Fibroblast of lung (primary cell): ENCODE measurements at regions not wholly inside any gene's neighbourhood (a gene's known extent, or its start where the extent isn't known, plus 50 kb on each side); places are given as distances from the start of the nearest gene placed in this dataset.
"Not testable (repeated sequence)": the region's sequence is repeated elsewhere in the genome, so short reads cannot be mapped to it uniquely, and the experiment has no call there.

Experiments
- DNase-seq, 2 donors: peaks; one replicate each; pipeline versions ENCODE4 v3.0.0 to v3.0.0-alpha.2; 2010; ENCODE audit warnings: low read depth in 2 of 2
- H2AFZ ChIP-seq: 2 replicates; pipeline ENCODE4 v1.5.1; 2012; ENCODE audit warnings: low read length, control low read depth, inconsistent platforms
- H3K27ac ChIP-seq: 2 replicates; pipeline ENCODE4 v1.5.1; 2011; ENCODE audit warnings: low read length, control low read depth; ENCODE audit not compliant: insufficient read depth
- H3K27me3 ChIP-seq: 2 replicates; pipeline ENCODE4 v1.5.1; 2011; ENCODE audit warnings: mild to moderate bottlenecking, low read length; ENCODE audit not compliant: control insufficient read depth, insufficient read depth
- H3K36me3 ChIP-seq: 2 replicates; pipeline ENCODE4 v1.5.1; 2011; ENCODE audit warnings: low read length; ENCODE audit not compliant: control insufficient read depth, insufficient read depth
- H3K4me1 ChIP-seq: 2 replicates; pipeline ENCODE4 v1.5.1; 2011; ENCODE audit warnings: low read length; ENCODE audit not compliant: control insufficient read depth, insufficient read depth; ENCODE audit errors: extremely low read depth
- H3K4me2 ChIP-seq: 2 replicates; pipeline ENCODE4 v1.5.1; 2011; ENCODE audit warnings: low read length, control low read depth; ENCODE audit not compliant: insufficient read depth; ENCODE audit errors: extremely low read depth
- H3K4me3 ChIP-seq, 4 experiments: fragments of 200-600 bp in 1 of 4; sonication (generic) in 1 of 4; replicated peaks in 1 of 4; 2 replicates each; pipeline ENCODE4 v1.5.1; 2011 to 2016; ENCODE audit warnings: low read length in 4 of 4, low read depth in 3 of 4, mild to moderate bottlenecking in 3 of 4, control low read depth in 2 of 4, inconsistent platforms in 1 of 4, mixed read lengths in 1 of 4; ENCODE audit not compliant: insufficient read depth in 1 of 4; ENCODE audit errors: control extremely low read depth in 1 of 4
- H3K79me2 ChIP-seq: 2 replicates; pipeline ENCODE4 v1.5.1; 2012; ENCODE audit warnings: mild to moderate bottlenecking, low read length, inconsistent platforms; ENCODE audit not compliant: control insufficient read depth, insufficient read depth
- H3K9ac ChIP-seq: 2 replicates; pipeline ENCODE4 v1.5.1; 2011; ENCODE audit warnings: mild to moderate bottlenecking, low read length, control low read depth; ENCODE audit not compliant: insufficient read depth
- H3K9me3 ChIP-seq: 2 replicates; pipeline ENCODE4 v1.5.1; 2012; ENCODE audit warnings: low read depth, low read length; ENCODE audit not compliant: control insufficient read depth, insufficient read depth
- H4K20me1 ChIP-seq: 2 replicates; pipeline ENCODE4 v1.5.1; 2011; ENCODE audit warnings: low read length; ENCODE audit not compliant: control insufficient read depth, insufficient read depth; ENCODE audit errors: extremely low read depth
- CTCF ChIP-seq, 2 donors: IDR thresholded peaks in 1 of 2; conservative IDR thresholded peaks in 1 of 2; 1 replicate in 1 of 2; 2 replicates in 1 of 2; pipeline ENCODE4 v1.5.1; 2011 to 2012; ENCODE audit warnings: low read length in 2 of 2, control low read depth in 1 of 2, inconsistent platforms in 1 of 2, low read depth in 1 of 2, mild to moderate bottlenecking in 1 of 2
- EZH2 ChIP-seq: IDR thresholded peaks from 2 replicates; pipeline ENCODE4 v1.5.1; 2012; ENCODE audit warnings: low read length, control low read depth, mild to moderate bottlenecking; ENCODE audit errors: missing control alignments

GRCh38 chr13:100976993-100977392 is 302.4 kb upstream of the TMTC4 start:
- DNase-seq: peak in 1 of 2 donors; percentile 77
- Histone ChIP-seq H3K27ac (no peak overlapping the region), H4K20me1 (no peaks in the 10 kb centered on the region), H3K9me3 (no peaks in the 10 kb centered on the region), H3K4me3 (no peak overlapping the region), H2AFZ (no peak overlapping the region), H3K36me3 (no peaks in the 10 kb centered on the region), H3K9ac (no peak overlapping the region), H3K4me2 (no peak overlapping the region), H3K27me3 (no peaks in the 10 kb centered on the region), H3K79me2 (no peaks in the 10 kb centered on the region), H3K4me1 (no peaks in the 10 kb centered on the region)
- TF ChIP-seq CTCF (conservative IDR thresholded peaks at IDR 0.05 in 1 of 2, IDR thresholded peaks at IDR 0.05 in 1 of 2; ENCODE audit: low read depth in 1 of 2, low read length in 2 of 2) (no peak), EZH2 (no peak)

- H3K79me2 ChIP-seq, H3K36me3 ChIP-seq, H3K9me3 ChIP-seq, H3K4me1 ChIP-seq, H3K9ac ChIP-seq, H3K27ac ChIP-seq, H3K4me2 ChIP-seq, H4K20me1 ChIP-seq, DNase-seq, H3K27me3 ChIP-seq, H3K4me3 ChIP-seq, H2AFZ ChIP-seq: not testable (repeated sequence)
Measured at GRCh38 chr13:100975666-100976065, 301.1 kb upstream of the TMTC4 start.

GRCh38 chr13:100962585-100962984 is 288.0 kb upstream of the TMTC4 start:
- no peaks in the 10 kb centered on the region for H3K9me3 ChIP-seq
- no peaks in the 10 kb centered on the region for H3K79me2 ChIP-seq
- H2AFZ ChIP-seq: no peak overlapping the region
- H4K20me1 ChIP-seq: no peaks in the 10 kb centered on the region
- no peak overlapping the region for H3K4me2 ChIP-seq
- H3K4me1 ChIP-seq: no peaks in the 10 kb centered on the region
- no peak overlapping the region for H3K27ac ChIP-seq
- no peak overlapping the region for H3K4me3 ChIP-seq
- H3K36me3 ChIP-seq: no peaks in the 10 kb centered on the region
- H3K9ac ChIP-seq: no peak overlapping the region
- no peaks in the 10 kb centered on the region for H3K27me3 ChIP-seq
- no peak for TF ChIP-seq CTCF (conservative IDR thresholded peaks at IDR 0.05 in 1 of 2, IDR thresholded peaks at IDR 0.05 in 1 of 2; ENCODE audit: low read depth in 1 of 2, low read length in 2 of 2)
- no peak for TF ChIP-seq EZH2
- DNase-seq: no peak

GRCh38 chr13:100961186-100961585 is 286.6 kb upstream of the TMTC4 start:
- Histone ChIP-seq H3K4me1 (no peaks in the 10 kb centered on the region), H3K4me2 (no peak overlapping the region), H3K27ac (no peak overlapping the region), H2AFZ (no peak overlapping the region), H3K36me3 (no peaks in the 10 kb centered on the region), H3K79me2 (no peaks in the 10 kb centered on the region), H3K4me3 (no peak overlapping the region), H3K9me3 (no peaks in the 10 kb centered on the region), H3K9ac (no peak overlapping the region), H3K27me3 (no peaks in the 10 kb centered on the region), H4K20me1 (no peaks in the 10 kb centered on the region)
- peak in 1 of 2 donors; percentile 23 for DNase-seq
- TF ChIP-seq EZH2 (no peak), CTCF (conservative IDR thresholded peaks at IDR 0.05 in 1 of 2, IDR thresholded peaks at IDR 0.05 in 1 of 2; ENCODE audit: low read depth in 1 of 2, low read length in 2 of 2) (no peak)
